ENCODE measurements at regions not wholly inside any gene's neighbourhood (a gene's known extent, or its start where the extent isn't known, plus 50 kb on each side); places are given as distances from the start of the nearest gene placed in this dataset.

DNA sequence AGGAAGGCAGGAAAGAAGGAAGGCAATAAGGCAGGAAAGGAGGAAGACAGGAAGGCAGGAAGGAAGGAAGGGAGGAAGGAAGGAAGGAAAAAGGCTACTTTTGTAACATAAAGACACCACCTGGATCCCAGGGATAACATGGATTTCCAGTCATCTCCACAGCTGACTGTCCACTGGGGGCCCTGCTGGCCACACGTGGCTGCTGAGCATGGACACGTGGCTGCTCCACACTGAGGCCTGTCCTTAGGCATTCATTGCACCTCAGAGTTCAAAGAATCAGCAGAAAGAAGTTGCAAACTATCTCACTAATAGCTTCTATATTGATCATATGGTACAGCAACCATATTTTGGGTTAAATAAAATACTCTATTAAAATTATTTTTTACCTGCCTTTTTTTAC, 130.2 kb upstream of the SALL3 start:
- Histone ChIP-seq H3K27me3 (no peaks in the 10 kb centered on the region), H3K27ac (no peak overlapping the region), H3K4me1 (no peaks in the 10 kb centered on the region), H3K4me3 (no peak overlapping the region), H3K9me3 (peaks cover 0 to 12% (median 8%) of the 10 kb centered on the region in 3 donors), H3K36me3 (no peaks in the 10 kb centered on the region)
- TF ChIP-seq, protein P1, sequence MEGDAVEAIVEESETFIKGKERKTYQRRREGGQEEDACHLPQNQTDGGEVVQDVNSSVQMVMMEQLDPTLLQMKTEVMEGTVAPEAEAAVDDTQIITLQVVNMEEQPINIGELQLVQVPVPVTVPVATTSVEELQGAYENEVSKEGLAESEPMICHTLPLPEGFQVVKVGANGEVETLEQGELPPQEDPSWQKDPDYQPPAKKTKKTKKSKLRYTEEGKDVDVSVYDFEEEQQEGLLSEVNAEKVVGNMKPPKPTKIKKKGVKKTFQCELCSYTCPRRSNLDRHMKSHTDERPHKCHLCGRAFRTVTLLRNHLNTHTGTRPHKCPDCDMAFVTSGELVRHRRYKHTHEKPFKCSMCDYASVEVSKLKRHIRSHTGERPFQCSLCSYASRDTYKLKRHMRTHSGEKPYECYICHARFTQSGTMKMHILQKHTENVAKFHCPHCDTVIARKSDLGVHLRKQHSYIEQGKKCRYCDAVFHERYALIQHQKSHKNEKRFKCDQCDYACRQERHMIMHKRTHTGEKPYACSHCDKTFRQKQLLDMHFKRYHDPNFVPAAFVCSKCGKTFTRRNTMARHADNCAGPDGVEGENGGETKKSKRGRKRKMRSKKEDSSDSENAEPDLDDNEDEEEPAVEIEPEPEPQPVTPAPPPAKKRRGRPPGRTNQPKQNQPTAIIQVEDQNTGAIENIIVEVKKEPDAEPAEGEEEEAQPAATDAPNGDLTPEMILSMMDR (IDR thresholded peaks at IDR 0.05), result no peak
- no peak for DNase-seq
- intact Hi-C loops (cut with DNase I; ENCODE audit: low total_unique reads), result no loop called here

DNA sequence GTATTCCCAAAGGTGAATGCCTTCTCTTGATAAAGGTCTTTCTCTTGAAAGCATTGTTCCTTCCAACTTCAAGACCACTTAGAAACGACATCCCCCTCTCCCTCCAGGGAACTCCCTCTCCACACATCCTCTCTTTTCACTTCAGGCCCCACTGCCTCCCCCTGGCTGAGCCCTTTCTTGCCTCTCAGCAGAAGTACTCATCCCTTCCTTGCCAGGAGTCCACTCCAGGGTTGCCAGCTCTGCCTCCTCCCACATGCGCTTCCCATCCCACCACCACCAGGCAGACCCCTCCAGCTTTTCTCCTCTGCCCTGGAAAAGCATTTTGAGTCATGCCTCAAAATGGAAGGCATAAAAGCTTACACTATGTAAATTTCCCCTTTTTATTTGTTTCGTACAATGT, 126.3 kb upstream of the SALL3 start:
- Histone ChIP-seq H3K4me1 (no peaks in the 10 kb centered on the region), H3K9me3 (peaks cover 0 to 4% (median 3%) of the 10 kb centered on the region in 3 donors), H3K27ac (no peak overlapping the region), H3K27me3 (no peaks in the 10 kb centered on the region), H3K4me3 (no peak overlapping the region), H3K36me3 (no peaks in the 10 kb centered on the region)
- DNase-seq, result no peak
- TF ChIP-seq, protein P1 (IDR thresholded peaks at IDR 0.05), result no peak
- intact Hi-C loops (cut with DNase I; ENCODE audit: low total_unique reads), result no loop called here

DNA sequence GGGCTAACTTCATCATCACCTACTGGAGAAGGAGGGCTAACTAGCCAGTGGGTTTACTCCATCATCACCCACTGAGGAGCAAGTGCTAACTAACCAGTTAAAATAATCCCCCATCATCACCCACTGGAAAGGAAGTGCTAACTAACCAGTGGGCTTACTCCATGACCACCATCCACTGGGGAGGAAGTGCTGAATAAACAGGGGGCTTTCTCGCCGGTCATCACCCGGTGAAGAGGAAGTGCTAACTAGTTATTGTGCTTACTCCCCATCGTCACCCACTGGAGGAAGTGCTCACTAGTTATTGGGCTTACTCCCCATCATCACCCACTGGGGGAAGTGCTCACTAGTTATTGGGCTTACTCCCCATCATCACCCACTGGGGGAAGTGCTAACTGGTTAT, 124.4 kb upstream of the SALL3 start:
- TF ChIP-seq, protein P1 (IDR thresholded peaks at IDR 0.05), result no peak
- H3K9me3 ChIP-seq, result peaks cover 0 to 4% (median 3%) of the 10 kb centered on the region in 3 donors
- no peaks in the 10 kb centered on the region for H3K4me1 ChIP-seq
- no peaks in the 10 kb centered on the region for H3K27me3 ChIP-seq
- no peak overlapping the region for H3K4me3 ChIP-seq
- H3K36me3 ChIP-seq, result no peaks in the 10 kb centered on the region
- no peak for DNase-seq
- intact Hi-C loops (cut with DNase I; ENCODE audit: low total_unique reads), result no loop called here
- H3K27ac ChIP-seq, result no peak overlapping the region

DNA sequence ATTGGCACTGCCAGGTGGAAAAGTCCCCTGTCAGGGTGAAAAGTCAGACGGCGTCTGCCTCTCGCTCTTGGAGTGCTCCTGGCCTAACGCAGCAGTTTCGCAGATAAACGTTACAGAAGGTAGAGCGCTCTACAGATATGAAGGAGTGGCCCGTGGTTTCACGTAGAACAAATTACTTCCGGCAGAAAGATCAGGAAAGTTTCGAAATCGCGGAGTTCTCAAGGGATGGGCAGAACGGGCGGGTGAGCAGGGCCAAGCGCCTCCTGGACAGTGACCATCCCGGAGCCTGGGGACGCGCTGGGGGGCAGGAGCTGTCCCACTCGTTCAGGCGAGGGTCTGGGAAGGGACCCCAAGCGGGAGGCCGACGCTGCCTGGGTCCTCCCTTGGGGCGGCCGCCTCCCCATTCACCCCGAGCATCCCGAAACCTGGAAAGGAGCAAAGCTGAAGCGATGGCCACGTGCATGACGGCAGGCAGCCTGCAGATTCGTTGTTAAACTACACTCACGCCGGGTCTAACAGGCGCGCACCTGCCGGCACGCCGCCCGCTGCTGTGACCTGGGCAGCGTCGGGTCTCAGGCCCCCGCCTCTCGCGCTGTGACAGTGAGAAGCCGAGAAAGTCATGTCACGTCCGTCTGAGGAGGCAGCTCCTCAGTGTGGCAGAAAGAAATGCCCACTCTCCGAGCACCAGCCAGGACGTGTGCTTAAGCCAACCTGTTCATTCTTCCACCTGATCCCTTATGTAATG, 122.9 kb upstream of the SALL3 start:
- Histone ChIP-seq H3K9me3 (no peaks in the 10 kb centered on the region), H3K4me3 (no peak overlapping the region), H3K4me1 (no peaks in the 10 kb centered on the region), H3K27ac (no peak overlapping the region), H3K27me3 (no peaks in the 10 kb centered on the region), H3K36me3 (no peaks in the 10 kb centered on the region)
- TF ChIP-seq, protein P1 (IDR thresholded peaks at IDR 0.05), result no peak
- intact Hi-C loops (cut with DNase I; ENCODE audit: low total_unique reads), result no loop called here
- no peak for DNase-seq

DNA sequence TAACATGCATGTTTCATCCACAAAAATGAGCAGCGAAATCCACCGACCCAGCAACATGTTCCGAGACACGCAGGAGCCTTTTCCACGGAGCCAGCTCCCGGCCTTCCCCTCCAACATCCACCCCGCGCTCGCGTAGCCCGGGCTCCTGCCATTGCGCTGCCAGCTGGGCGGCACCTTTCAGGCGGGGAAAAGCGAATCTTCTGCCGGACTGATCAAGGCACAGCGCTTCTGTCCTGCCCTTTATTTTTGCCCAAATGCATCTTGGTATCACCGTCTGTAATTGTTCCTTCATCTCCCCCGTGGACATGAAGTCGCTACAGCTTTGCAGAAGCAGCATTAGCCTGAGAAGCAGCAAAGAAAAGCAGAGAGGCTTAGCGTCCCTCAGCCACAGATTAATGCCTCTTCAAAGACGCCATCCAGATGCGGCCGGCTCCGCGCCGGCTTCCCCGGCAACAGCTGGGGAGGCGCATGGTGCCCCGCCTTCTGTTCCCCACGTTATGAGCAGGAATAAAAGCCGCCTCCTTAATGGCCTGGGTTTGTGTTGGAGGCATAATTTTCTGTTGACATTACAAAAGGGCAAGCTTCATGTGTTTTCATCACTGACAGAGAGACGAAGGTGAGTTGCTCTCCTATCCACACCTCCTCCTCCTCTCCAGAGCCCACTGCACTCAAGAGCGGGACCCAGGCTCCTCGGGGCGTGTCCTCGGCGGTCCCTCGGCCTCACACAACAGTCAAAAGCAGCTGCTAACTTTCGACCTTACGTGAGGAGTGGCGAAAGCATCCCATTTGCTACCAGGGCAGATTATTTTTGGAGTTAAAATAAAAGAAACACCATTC, 122.1 kb upstream of the SALL3 start:
- H3K27me3 ChIP-seq, result no peaks in the 10 kb centered on the region
- no peaks in the 10 kb centered on the region for H3K9me3 ChIP-seq
- intact Hi-C loops (cut with DNase I; ENCODE audit: low total_unique reads), result no loop called here
- no peaks in the 10 kb centered on the region for H3K4me1 ChIP-seq
- TF ChIP-seq, protein P1 (IDR thresholded peaks at IDR 0.05), result no peak
- DNase-seq, result no peak
- H3K27ac ChIP-seq, result no peak overlapping the region
- no peak overlapping the region for H3K4me3 ChIP-seq
- no peaks in the 10 kb centered on the region for H3K36me3 ChIP-seq
